Iris pigment epithelial cell (primary cell): ENCODE measurements at regions not wholly inside any gene's neighbourhood (a gene's known extent, or its start where the extent isn't known, plus 50 kb on each side); places are given as distances from the start of the nearest gene placed in this dataset.
"Not testable (repeated sequence)": the region's sequence is repeated elsewhere in the genome, so short reads cannot be mapped to it uniquely, and the experiment has no call there.

Experiments used
- DNase-seq: peaks from one replicate; pipeline ENCODE4 v3.0.0-alpha.2; 2011; ENCODE audit warnings: low read depth

DNA sequence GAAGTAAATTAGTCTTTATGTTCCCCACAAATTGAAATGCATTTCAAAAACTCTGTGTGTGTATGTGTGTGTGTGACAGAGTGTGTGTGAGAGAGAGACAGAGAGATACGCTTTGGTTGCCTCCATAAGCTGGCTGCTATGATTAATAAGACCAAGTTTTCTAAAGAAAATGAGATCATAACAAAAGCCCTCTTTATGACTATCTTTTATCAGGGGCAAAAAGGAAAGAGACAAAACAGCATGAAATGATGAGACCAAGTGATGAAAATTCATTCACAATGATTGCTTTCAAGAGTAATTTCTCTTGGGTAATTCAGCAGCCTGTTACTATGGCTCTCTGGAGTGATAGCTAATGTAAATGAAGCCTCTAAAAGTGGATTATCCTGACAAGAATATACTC, 277.6 kb upstream of the PLEKHG7 start:
- DNase-seq: no peak

DNA sequence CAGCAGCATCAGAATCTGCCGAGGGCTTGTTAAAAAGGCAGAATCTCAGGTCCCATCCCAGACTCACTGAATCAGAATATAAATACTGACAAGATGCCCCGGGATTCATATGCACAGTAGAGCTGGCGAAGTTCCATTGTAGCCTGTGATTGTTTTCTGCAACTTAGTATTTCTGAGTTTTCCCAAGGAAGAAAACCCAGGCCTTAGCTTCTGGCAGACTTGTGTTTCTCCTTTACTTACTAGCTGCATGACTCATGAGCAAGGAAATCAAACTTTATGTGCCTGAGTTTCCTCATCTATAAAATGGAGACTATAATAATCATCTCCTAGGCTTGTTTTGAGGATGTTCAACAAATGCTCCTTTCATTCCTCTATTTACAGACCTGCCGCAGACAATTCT, 278.5 kb upstream of the PLEKHG7 start:
- DNase-seq: peak; percentile 55

DNA sequence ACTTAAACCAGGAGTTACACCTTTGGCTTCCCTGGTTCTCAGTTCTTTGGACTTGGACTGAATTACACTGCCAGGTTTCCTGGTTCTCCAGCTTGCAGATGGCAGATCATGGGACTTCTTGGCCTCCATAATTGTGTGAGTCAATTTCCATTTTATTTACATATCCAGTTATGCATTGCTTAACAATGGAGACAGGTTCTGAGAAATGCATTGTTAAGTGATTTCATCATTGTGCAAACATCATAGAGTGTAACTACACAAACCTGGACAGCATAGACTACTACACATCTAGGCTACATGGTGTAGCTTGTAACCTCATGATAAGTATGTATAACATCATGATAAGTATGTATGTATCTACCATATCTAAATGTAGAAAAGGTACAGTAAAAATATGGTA, 276.1 kb upstream of the BTG1 start:
- DNase-seq: peak; percentile 67

DNA sequence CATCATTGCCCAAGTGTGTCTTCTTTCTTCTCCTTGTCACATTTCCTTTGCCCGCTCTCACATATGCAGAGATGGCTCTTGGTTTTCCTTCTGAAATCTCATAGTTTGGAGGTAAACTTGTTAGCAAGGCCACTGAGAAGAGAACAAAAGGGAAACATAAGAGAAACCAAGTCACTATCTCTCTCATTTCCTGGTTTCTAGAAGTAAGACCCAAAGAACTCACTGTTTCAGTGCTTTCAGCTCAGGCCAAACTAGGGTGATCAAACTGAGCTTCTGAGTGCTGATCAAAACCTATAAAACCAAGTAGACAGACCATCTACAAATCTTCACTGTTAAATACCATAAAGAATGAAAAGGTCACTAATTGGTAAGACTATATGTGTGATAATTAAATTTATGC, 275.4 kb upstream of the BTG1 start:
- DNase-seq: no peak

DNA sequence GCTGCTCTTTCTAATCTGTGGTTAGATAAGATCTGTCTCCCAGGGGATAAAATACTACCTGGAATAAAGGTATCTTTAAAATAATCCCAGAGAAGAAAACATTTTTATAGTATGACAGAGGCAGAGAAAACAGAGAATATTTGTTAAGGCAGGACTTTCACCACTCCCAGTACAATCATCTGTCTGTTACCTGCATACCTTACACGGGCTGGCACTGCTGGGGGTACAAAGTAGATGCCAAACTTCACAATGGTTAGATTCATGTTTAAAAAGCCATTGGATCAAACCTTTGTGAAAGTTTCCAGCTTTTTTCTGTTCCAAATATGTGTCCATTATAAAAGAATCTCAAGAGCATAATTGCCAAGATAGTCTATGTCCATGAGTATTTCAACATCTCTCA, 273.6 kb upstream of the BTG1 start:
- no peak for DNase-seq

DNA sequence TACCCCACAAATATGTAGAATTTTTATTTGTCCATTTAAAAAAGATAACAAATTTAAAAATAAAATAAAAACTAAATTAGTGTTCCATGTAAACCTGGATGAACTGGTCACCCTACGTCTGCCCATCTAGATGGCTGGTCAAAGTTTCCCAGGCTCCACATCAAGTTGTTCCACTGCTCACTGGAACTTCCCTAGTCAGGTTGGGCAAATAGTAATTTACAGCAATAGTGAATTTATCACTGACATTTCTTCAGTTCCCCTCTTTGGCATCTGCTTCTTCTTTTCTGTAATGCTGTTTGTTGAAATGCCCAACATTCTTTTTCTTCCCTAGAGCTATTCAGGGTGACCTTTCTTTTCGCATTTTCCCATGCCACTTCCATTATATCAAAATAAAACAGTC, 272.7 kb upstream of the BTG1 start:
- DNase-seq: no peak

DNA sequence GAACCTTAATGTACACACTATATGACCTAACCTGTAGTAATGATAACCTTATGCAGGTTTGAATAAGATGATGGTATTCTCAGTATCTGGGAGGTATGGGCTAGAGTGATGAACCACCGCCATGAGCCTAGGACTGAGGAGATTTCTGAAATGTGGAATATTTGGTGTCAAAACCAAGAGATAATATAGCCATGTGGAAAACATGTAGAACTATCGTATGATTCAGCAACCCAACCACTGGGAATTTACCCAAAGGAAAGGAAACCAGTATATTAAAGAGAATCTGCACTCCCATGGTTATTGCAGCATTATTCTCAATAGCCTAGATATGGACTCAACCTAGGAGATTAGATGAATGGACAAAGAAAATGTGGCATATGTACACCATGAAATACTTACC, 271.7 kb upstream of the BTG1 start:
- DNase-seq: no peak

DNA sequence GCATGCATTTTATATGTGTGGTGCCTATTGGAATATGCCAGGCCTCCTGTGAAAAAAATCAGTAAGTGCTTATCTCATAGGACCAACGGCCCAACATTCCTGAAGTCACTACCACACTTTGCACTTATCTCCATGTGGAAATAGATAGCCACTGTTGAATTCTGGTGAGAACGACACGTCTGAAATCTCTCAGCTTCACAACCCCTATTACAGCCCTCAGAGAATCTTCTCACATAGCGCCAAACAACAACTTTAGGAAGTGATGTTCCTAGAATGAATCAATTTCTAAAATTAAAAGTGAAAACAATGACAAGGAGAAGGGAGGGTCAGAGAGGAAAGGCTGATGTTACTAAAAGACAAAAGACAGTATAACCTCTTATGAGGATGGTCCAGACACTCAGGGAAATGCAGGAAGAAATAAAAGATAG, 270.8 kb upstream of the BTG1 start:
- DNase-seq: no peak

DNA sequence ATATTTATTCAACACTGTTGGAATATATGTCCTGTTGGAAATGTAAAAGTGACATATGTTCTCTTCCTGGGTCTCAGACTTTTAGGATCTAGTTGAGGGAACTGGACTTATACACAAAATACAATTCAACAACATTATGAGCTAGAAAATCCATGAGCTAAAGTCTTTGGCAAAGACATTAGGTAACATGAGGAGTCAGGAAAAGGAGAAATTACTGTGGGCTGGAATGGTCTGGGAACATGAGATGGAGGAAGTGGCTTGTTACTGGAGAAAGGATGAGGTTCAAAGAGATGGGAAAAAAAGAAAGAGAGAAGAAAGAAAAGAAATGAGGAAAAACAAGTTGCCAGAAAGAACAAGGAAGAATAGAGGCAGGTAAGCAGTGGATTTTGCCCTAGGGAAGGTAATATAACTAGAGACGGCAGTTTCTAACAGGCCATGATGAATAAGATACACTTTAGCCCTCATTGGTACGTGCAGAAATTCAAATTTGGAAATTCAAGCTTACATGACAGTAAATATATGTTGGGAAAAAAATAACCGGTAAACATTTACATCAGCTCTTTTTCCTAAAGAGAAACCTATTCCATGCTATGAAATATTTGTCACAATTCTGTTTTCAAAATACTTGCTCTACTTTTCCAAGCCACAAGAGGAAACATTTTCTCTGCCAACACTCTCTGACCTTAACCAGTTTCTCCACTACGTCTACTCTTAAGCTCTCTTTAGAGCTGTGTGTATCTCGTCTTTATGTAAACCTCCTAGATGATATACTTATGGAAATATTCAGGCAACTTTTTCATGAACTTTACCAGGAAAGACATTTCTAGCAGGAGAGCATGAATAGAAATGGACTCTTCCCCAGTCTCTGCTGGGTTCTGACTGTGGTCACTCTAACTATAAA, 268.8 kb upstream of the BTG1 start:
- peak; percentile 62 for DNase-seq

DNA sequence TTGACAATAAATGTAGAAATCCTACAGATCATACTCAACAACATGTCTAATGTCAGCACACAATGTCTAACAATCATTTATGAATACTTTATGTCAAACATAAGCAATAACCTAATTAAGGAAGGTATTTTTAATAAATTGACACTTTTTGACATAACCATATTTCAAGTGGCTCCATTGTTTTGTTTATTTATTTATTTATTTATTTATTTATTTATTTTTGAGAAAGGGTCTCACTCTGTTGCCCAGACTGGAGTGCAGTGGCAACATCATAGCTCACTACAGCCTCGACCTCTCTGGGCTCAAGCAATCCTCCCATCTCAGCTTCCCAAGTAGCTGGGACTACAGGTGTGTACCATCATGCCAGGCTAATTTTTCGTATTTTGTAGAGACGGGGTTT, 267.6 kb upstream of the BTG1 start:
- no peak for DNase-seq

DNA sequence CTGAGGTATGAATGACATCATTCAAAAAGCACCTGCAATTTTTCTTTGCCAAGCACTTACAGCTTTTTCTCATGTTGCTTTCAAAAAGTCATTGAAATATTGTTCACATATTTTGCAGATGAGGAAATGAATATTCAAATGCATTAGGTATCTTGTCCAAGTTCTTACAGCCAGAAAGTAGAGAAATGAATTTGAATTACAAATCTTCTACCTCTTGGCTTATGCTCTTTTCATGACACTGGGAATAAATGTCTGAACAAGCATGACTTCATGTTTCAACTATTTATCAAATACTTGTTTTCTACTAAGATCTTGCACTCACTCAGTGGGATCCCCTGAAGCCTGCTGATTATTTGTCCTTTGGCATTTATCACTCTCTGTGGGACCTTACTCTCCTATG, 267.2 kb upstream of the BTG1 start:
- peak; percentile 32 for DNase-seq

DNA sequence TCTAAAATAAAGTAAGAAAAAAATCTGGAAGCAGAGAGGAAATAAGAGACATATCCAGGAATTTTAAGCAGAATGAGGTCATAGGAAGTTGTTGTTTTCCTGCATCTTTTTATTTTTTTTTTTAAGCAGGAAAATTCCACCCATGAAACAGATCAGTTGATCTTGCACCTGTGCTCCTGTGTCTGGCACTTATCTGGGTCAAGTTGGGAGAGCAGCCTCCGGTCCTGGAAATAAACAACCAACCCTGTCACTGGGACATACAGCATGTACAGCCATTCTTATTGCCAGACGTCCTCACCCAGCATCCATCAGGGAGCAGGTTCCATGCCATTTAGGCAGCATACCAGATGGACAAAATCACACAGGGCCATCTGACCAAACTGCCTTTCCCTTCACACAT, 266.0 kb upstream of the BTG1 start:
- no peak for DNase-seq

DNA sequence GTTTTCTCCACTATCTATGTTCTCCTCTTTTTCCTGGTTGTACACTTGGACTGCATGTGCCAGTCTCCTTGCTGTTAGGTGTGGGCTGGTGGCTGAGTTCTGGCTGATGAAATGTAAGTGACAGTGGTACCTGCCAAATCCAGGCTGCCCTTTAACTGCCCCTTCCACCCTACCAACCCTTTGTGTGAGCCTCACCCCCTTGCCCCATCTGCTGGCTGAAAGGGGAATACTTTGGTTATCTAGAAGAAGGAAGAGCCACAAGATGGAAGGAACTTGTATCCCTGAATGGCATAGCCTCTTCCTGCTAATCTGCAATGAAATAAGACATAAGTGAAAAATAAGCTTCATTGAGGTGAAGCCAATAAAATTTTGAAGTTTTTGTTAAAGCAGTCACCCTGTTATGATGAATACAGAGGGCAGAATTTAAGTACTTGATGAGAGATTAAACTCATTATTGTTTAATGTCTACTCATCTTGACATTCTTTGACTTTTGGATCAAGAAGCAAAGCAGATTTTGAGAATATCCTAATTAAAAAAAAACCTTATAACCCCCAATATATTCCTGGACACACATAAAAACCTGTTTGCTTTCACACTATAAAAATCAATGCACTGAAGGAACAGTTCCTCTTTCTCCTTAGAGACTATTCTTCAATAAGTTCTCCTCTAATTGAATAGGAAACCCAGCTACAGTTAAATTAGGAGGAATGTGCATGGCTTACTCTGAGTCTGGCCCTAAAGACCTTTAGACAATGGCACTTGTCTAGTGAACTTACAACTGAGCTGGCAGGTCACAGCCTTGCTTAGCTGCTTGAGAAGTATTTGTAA, 262.6 kb upstream of the BTG1 start:
- peak; percentile 35 for DNase-seq

DNA sequence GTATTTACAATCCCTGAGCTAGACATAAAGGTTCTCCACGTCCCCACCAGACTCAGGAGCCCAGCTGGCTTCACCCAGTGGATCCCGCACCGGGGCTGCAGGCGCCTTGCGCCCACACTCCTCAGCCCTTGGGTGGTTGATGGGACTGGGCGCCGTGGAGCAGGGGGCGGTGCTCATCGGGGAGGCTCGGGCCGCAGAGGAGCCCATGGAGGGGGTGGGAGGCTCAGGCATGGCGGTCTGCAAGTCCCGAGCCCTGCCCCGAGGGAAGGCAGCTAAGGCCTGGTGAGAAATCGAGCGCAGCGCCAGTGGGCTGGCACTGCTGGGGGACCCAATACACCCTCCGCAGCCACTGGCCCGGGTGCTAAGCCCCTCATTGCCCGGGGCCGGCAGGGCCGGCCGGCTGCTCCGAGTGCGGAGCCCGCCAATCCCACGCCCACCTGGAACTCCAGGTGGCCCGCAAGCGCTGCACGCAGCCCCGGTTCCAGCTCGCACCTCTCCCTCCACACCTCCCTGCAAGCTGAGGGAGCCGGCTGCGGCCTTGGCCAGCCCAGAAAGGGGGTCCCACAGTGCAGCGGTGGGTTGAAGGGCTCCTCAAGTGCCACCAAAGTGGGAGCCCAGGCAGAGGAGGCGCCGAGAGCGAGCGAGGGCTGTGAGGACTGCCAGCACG, 260.9 kb upstream of the BTG1 start:
- not testable (repeated sequence) for DNase-seq

DNA sequence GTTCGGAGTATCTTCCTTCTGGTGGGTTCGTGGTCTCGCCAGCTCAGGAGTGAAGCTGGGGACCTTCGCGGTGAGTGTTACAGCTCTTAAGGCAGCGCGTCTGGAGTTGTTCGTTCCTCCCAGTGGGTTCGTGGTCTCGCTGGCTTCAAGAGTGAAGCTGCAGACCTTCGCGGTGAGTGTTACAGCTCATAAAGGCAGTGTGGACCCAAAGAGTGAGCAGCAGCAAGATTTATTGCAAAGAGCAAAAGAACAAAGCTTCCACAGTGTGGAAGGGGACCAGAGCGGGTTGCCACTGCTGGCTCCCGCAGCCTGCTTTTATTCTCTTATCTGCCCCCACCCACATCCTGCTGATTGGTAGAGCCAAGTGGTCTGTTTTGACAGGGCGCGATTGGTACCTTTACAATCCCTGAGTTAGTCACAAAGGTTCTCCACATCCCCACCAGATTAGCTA, 260.2 kb upstream of the BTG1 start:
- DNase-seq: not testable (repeated sequence)

DNA sequence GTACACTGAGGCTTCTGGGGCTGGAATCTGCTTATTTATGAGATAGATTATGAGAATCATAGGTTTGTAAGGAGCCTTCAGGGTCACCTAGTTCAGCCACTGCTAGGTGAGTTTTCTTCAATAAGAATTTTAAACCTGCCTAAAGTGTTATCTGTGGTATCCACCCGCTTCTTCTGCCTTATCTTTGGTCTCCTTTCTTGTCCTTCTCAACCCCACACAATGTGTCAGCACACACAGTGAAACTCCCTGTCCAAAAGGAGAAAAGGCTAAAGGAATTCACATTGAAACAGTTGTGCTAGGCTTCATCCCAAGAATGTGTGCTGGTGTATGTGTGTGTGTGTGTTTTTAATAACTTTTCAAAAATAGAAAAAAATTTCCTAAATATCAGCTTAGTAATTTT, 259.3 kb upstream of the BTG1 start:
- no peak for DNase-seq

DNA sequence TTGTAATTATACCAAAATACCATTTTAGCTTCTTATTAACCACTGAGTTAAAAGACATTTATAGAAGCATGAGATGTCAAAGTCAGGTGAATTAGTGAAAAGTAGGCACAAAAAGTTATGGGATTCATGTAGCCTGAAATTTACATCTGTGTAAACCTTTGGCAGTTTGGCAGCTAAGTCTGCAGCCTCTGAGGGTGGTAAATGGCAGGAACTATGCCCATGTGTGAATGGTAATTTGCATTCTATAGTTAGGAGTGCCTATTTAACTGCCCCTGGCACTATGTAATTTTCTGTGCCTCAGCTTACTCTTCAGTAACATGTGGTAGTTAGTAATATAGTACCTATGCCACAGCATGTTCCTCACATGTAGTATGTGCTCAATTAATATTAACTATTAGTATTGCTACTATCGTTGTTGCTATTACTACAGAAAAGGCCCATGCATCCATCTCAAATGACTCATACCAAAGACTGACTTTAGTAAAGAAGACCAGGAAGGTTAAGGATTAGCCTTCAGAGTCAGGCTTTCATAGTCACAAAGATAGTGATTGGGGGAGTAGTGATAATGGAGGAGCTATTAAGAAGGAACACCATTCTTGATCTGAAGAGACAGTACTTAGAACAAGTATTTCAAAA, 258.7 kb upstream of the BTG1 start:
- DNase-seq: no peak

DNA sequence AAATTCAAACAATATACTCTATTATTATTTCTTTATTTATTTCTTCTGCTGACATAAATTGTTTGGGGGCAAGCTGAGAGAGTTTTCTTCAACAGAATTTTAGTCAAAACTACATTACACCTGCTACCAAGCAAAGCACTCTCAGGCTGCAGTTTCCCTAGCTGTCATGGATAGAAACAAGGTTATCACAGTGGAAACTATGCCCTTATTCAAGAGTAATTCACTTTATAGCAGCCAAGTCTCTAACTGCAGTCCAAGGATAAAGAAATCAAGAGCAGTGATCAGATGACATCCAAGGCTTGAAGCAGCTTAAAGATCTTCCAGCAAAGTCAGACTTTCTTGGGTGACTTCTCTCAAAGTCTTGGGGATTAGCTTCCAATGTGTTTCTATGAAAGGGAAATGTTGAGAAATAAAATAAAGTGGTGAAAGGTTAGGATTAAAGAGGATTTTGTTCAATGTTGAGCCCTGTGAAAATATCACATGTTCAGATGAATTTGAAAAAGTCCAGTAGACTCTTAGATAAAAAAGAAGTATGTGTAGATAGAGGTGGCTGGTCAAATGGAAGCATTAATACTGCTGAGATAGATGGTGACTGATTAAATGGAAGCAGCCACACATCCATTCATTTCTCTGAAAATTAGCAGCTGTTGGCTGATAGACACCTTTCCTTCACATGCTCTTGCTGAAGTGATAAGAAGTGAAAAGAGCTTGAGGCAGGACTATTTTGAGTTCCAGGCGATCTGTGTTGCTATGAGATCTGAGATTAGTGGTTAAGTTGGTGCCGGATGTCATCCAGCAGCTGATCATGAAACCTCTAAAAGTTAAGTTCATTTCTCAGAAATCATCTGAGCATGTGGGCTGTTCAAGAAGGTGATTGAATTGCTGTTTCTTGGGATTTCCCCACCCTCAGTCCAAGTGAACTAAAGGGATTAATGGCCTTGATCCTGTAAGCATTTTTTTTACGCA, 257.8 kb upstream of the BTG1 start:
- DNase-seq: peak; percentile 51

DNA sequence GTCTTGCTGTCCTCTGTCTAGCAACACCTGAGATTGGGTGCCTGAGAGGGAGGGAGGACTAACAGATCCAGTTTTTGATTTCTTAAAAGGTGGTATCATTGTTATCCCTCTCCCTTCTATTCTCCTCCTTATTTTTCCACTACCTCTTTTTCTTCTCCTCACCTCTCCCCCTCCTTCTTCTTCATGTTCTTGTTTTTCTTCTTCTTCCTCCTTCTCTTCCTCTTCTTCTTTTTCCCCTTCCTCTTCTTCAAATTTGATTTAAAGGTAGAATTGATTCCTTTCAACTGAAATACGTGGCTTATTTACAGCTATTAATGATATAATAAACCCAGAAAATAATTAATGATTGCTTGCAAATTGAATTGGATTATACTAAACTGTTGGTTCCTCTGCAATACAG, 256.8 kb upstream of the BTG1 start:
- DNase-seq: no peak

DNA sequence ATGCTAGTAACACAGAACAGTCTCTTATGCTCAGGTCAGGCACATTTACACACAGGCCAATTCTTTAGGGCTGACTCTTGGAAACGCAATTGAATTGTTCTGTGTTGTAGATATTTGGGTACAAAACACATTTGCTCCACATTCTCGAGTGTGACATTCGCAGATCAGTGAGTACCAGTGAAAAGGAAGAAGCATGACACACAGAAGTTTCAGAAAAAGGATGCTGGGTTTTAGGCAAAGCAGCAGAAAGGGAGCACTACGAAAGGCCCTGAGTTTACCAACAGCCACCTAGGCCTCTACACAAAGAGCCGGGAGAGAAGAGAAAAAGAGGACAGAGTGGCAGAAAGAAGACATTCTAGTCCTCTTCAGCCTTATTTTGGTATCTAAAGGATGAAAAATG, 254.4 kb upstream of the BTG1 start:
- no peak for DNase-seq
